ENCODE measurements at regions not wholly inside any gene's neighbourhood (a gene's known extent, or its start where the extent isn't known, plus 50 kb on each side); places are given as distances from the start of the nearest gene placed in this dataset.

DNA sequence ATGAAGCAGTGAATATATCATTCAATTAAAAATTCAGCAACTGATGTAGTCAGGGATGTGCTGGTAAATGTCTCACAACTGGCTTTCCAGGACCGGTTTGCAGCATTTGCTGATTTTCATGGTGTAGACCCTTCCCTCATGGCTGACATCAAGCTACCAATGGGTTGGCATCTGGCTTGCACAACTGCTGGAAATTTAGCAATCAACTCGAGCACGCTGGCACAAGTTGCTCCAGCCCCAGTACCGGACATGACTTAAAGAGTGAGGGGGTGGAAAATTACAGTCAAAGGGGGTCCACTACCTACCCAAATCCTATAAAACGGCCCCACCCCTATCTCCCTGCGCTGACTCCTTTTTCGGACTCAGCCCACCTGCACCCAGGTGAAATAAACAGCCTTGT is 198.4 kb upstream of the NRP1 start:
- H3K9me3 ChIP-seq = no peaks in the 10 kb centered on the region
- DNase-seq = no peak
- no peaks in the 10 kb centered on the region for H3K36me3 ChIP-seq
- H3K27me3 ChIP-seq = no peaks in the 10 kb centered on the region
- TF ChIP-seq POLR2A (IDR thresholded peaks at IDR 0.05) (no peak), CTCF (IDR thresholded peaks at IDR 0.05) (no peak)
- H3K4me3 ChIP-seq = no peak overlapping the region
- no peaks in the 10 kb centered on the region for H3K4me1 ChIP-seq
- no peak overlapping the region for H3K27ac ChIP-seq

- no peaks in the 10 kb centered on the region for H3K9me3 ChIP-seq
- H3K27ac ChIP-seq = no peak overlapping the region
- no peaks in the 10 kb centered on the region for H3K27me3 ChIP-seq
- TF ChIP-seq CTCF (IDR thresholded peaks at IDR 0.05) (no peak), POLR2A (IDR thresholded peaks at IDR 0.05) (no peak)
- no peak overlapping the region for H3K4me3 ChIP-seq
- H3K36me3 ChIP-seq = no peaks in the 10 kb centered on the region
- H3K4me1 ChIP-seq = no peaks in the 10 kb centered on the region
- no peak for DNase-seq
Observed at GRCh38 chr10:33529234-33529633, 194.8 kb upstream of the NRP1 start.

GRCh38 chr10:33524966-33525365 is 190.5 kb upstream of the NRP1 start:
- no peak for DNase-seq
- no peaks in the 10 kb centered on the region for H3K4me1 ChIP-seq
- no peaks in the 10 kb centered on the region for H3K36me3 ChIP-seq
- H3K4me3 ChIP-seq = no peak overlapping the region
- H3K27me3 ChIP-seq = no peaks in the 10 kb centered on the region
- TF ChIP-seq POLR2A (IDR thresholded peaks at IDR 0.05) = no peak
- no peak for TF ChIP-seq CTCF (IDR thresholded peaks at IDR 0.05)
- H3K9me3 ChIP-seq = no peaks in the 10 kb centered on the region
- H3K27ac ChIP-seq = no peak overlapping the region

DNA sequence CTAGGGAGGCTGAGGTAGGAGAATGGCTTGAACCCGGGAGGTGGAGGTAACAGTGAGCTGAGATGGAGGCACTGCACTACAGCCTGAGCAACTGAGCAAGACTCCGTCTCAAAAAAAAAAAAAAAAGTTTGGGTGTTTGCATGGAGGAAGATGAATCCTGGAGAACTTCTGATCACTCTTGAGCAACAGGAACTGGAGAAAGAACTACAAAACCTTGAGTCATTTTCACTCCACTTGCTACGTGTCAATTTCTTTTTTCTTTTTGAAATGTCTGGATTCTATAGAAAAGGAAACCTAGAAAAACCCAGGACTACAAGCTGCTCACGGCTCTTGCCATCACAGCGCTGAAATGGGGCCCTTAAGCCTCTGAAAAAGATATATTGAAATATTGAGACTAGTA is 189.6 kb upstream of the NRP1 start:
- no peak overlapping the region for H3K4me3 ChIP-seq

DNA sequence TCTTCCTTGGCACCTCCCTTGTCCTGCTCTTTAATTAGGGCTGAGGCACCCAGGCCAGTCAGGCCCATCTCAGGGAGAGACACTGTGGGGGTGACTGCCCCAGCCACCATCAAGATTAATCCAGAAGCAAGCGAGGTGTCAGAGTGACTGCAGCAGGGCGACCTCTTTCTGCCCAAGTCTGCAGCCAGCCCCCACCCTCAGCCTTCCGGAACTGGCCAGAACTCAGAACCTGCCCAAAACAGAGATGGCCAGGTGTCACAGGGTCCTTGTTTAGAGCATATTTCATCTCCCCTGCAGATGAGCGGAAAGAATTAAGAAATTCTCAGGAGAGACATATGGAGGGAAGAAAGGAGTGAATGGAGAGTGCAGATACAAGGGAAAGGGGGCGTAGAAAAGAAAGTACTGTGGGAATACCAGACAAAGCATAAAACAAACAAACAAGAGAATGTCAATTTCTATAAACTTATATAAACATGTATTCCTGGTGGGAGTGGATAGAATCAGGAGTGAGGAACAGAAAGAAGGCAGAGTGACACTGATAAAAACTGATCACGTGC is 188.8 kb upstream of the NRP1 start:
- Histone ChIP-seq H3K27me3 (no peaks in the 10 kb centered on the region), H3K4me1 (no peaks in the 10 kb centered on the region), H3K27ac (no peak overlapping the region), H3K36me3 (no peaks in the 10 kb centered on the region), H3K4me3 (no peak overlapping the region), H3K9me3 (no peaks in the 10 kb centered on the region)
- no peak for TF ChIP-seq POLR2A (IDR thresholded peaks at IDR 0.05)
- no peak for TF ChIP-seq CTCF (IDR thresholded peaks at IDR 0.05)
- no peak for DNase-seq

More for the DNA sequence above, 189.6 kb upstream of the NRP1 start:
- Histone ChIP-seq H3K27me3 (no peaks in the 10 kb centered on the region), H3K4me1 (no peaks in the 10 kb centered on the region), H3K36me3 (no peaks in the 10 kb centered on the region), H3K27ac (no peak overlapping the region), H3K9me3 (no peaks in the 10 kb centered on the region)
- no peak for DNase-seq
- TF ChIP-seq POLR2A (IDR thresholded peaks at IDR 0.05) = no peak
- TF ChIP-seq CTCF (IDR thresholded peaks at IDR 0.05) = no peak

- TF ChIP-seq CTCF (IDR thresholded peaks at IDR 0.05) (no peak), POLR2A (IDR thresholded peaks at IDR 0.05) (no peak)
- Histone ChIP-seq H3K36me3 (no peaks in the 10 kb centered on the region), H3K27me3 (no peaks in the 10 kb centered on the region), H3K9me3 (no peaks in the 10 kb centered on the region), H3K4me1 (no peaks in the 10 kb centered on the region), H3K4me3 (no peak overlapping the region), H3K27ac (no peak overlapping the region)
- no peak for DNase-seq
Observed at GRCh38 chr10:33521904-33522303, 187.4 kb upstream of the NRP1 start.
